OCI-LY7 (cell line): ENCODE measurements at regions not wholly inside any gene's neighbourhood (a gene's known extent, or its start where the extent isn't known, plus 50 kb on each side); places are given as distances from the start of the nearest gene placed in this dataset.
"Not testable (repeated sequence)": the region's sequence is repeated elsewhere in the genome, so short reads cannot be mapped to it uniquely, and the experiment has no call there.

Source experiments
- CTCF ChIP-seq: fragments of 200-600 bp; sonication (generic); conservative IDR thresholded peaks from 2 replicates; pipeline ENCODE4 v1.5.1; 2014; ENCODE audit warnings: mild to moderate bottlenecking, antibody characterized with exemption, low read length, moderate library complexity, mixed read lengths
- EZH2phosphoT487 ChIP-seq: fragments of 200-600 bp; sonication (generic); IDR thresholded peaks from 2 replicates; pipeline ENCODE4 v1.6.1; 2018; ENCODE audit warnings: low read depth, borderline replicate concordance, mild to moderate bottlenecking, mixed run types, antibody characterized with exemption, low read length, moderate library complexity, mixed read lengths

- TF ChIP-seq CTCF, EZH2phosphoT487: not testable (repeated sequence)
Observed at GRCh38 chr1:797649-798048, 111.2 kb upstream of the OR4F16 start.
